Transverse colon (tissue), 3 donors: ENCODE measurements at regions not wholly inside any gene's neighbourhood (a gene's known extent, or its start where the extent isn't known, plus 50 kb on each side); places are given as distances from the start of the nearest gene placed in this dataset.

Experiments used
- POLR2A ChIP-seq: fragments of 450-650 bp; IDR thresholded peaks from one replicate; pipeline ENCODE4 v1.6.1; 2016; ENCODE audit warnings: antibody characterized with exemption, mild to moderate bottlenecking, moderate library complexity
- TF ChIP-seq, protein P1 (sequence below), 5 experiments: fragments of 200-600 bp in 3 of 5; fragments of 450-650 bp in 2 of 5; sonication (generic) in 3 of 5; IDR thresholded peaks; 1 replicate in 2 of 5; 2 replicates in 3 of 5; pipeline ENCODE4 v1.5.1; 2016 to 2017; ENCODE audit warnings: antibody characterized with exemption in 5 of 5, inconsistent platforms in 3 of 5, mild to moderate bottlenecking in 2 of 5, moderate library complexity in 1 of 5

GRCh38 chr3:99049164-99049563, 147.7 kb upstream of the DCBLD2 start:
- TF ChIP-seq, protein P1, sequence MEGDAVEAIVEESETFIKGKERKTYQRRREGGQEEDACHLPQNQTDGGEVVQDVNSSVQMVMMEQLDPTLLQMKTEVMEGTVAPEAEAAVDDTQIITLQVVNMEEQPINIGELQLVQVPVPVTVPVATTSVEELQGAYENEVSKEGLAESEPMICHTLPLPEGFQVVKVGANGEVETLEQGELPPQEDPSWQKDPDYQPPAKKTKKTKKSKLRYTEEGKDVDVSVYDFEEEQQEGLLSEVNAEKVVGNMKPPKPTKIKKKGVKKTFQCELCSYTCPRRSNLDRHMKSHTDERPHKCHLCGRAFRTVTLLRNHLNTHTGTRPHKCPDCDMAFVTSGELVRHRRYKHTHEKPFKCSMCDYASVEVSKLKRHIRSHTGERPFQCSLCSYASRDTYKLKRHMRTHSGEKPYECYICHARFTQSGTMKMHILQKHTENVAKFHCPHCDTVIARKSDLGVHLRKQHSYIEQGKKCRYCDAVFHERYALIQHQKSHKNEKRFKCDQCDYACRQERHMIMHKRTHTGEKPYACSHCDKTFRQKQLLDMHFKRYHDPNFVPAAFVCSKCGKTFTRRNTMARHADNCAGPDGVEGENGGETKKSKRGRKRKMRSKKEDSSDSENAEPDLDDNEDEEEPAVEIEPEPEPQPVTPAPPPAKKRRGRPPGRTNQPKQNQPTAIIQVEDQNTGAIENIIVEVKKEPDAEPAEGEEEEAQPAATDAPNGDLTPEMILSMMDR (IDR thresholded peaks at IDR 0.05), result no peak
- TF ChIP-seq POLR2A, result no peak
